LHCN-M2 (cell line): ENCODE measurements at regions not wholly inside any gene's neighbourhood (a gene's known extent, or its start where the extent isn't known, plus 50 kb on each side); places are given as distances from the start of the nearest gene placed in this dataset.
A peak's percentile ranks its signal among the peaks of the same experiment; 100 is the strongest.
"Not testable (repeated sequence)": the region's sequence is repeated elsewhere in the genome, so short reads cannot be mapped to it uniquely, and the experiment has no call there.

ENCODE experiments used
- DNase-seq: peaks from one replicate; pipeline ENCODE4 v3.0.0-alpha.2; 2012; ENCODE audit warnings: low read depth

GRCh38 chr1:108314815-108315214, 70.9 kb upstream of the NBPF4 start:
- DNase-seq, result no peak

GRCh38 chr1:108316545-108316944, 72.7 kb upstream of the NBPF4 start:
- peak; percentile 15 for DNase-seq

GRCh38 chr1:108320849-108321248, 77.0 kb upstream of the NBPF4 start:
- DNase-seq, result no peak

DNA sequence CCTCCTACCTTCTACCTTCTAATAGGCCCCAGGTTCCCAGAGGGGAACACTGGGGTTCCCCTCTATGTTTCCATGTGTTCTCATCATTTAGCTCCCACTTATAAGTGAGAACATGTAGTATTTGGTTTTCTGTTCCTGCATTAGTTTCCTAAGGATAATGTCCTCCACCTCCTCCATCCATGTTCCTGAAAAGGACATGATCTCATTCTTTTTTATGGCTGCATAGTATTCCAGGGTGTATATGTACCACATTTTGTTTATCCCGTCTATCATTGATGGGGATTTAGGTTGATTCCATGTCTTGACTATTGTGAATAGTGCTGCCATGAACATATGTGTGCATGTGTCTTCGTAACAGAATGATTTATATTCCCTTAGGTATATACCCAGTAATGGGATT, 81.5 kb upstream of the NBPF4 start:
- DNase-seq, result not testable (repeated sequence)

- DNase-seq, result no peak
Observed at GRCh38 chr1:108327534-108328466, 83.9 kb upstream of the NBPF4 start.

DNA sequence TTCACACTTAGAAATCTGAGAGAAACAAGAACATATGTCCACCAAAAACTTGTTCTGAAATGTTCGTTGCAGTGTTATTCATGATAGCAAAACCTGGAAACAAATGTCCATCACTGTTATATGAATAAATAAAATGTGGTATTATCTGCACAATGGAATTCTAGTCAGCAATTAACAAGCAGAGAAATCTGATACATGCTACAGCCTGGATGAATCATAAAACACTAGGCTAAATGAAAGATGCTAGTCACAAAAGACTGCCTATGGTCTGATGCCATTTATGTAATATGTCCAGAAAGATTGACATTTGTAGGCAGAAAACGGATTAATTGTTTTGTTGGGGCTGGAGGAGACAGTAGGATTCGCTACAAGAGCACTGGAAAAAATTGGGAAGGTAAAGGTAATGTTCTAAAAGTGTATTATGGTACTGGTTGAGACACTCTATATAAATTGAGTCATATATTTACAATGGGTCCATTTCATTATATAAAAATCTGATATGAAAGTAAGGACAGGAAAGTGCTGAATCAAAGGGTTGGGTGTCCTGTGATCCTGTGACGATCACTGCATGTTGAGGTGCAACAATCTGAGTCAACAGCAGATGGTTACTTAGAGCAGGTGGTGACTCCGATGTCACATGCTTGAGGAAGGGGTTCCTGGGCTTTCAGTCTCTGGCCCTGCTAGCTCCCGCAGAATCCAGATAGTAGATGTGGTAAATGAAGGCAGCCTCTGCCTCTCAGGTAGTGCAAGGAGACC, 102.1 kb upstream of the NBPF4 start:
- peak; percentile 1 for DNase-seq

DNA sequence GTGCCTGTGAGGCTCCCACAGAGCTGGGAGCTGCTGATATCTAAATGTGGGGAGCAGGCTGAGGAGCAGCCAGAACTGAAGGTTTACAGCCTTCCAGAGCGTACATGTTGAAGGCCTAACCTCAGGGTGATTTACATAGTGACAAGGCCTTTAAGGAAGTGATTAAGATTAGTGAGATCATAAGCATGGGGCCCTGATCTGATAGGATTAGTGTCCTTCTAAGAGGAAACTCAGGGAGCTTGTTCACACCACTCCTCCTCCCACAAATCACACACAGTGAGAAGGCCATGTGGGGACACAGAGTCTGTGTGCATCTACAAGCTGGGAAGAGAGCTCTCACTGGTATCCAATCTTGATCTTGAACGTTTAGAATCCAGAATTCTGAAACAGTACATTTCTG, 92.3 kb upstream of the NBPF6 start:
- DNase-seq, result no peak

GRCh38 chr1:108380059-108380832, 69.9 kb upstream of the NBPF6 start:
- DNase-seq, result not testable (repeated sequence)
